GM19240 (cell line): ENCODE measurements at regions not wholly inside any gene's neighbourhood (a gene's known extent, or its start where the extent isn't known, plus 50 kb on each side); places are given as distances from the start of the nearest gene placed in this dataset.
"Not testable (repeated sequence)": the region's sequence is repeated elsewhere in the genome, so short reads cannot be mapped to it uniquely, and the experiment has no call there.

Experiments
- DNase-seq: peaks from one replicate; pipeline ENCODE4 v3.0.0; 2011; ENCODE audit warnings: low spot score; ENCODE audit not compliant: insufficient read length

GRCh38 chr6:15956205-15957106 is 172.4 kb upstream of the MYLIP start:
- DNase-seq: no peak

- no peak for DNase-seq
Observed at GRCh38 chr6:15955484-15955883, 173.4 kb upstream of the MYLIP start.

- no peak for DNase-seq
Observed at GRCh38 chr6:15953152-15953880, 175.6 kb upstream of the MYLIP start.

GRCh38 chr6:15952231-15953151 is 176.4 kb upstream of the MYLIP start:
- DNase-seq: no peak

- no peak for DNase-seq
Observed at GRCh38 chr6:15950962-15951569, 177.8 kb upstream of the MYLIP start.

- DNase-seq: no peak
Observed at GRCh38 chr6:15949982-15950381, 178.9 kb upstream of the MYLIP start.

- DNase-seq: no peak
Observed at GRCh38 chr6:15948930-15949900, 179.7 kb upstream of the MYLIP start.

- no peak for DNase-seq
Observed at GRCh38 chr6:15947923-15948322, 181.0 kb upstream of the MYLIP start.

- no peak for DNase-seq
Observed at GRCh38 chr6:15947436-15947835, 181.4 kb upstream of the MYLIP start.

- no peak for DNase-seq
Observed at GRCh38 chr6:15946701-15947385, 182.0 kb upstream of the MYLIP start.

GRCh38 chr6:15945593-15946159 is 183.2 kb upstream of the MYLIP start:
- DNase-seq: no peak

GRCh38 chr6:15943423-15943822 is 185.5 kb upstream of the MYLIP start:
- no peak for DNase-seq

- DNase-seq: no peak
Observed at GRCh38 chr6:15941168-15941567, 187.7 kb upstream of the MYLIP start.

- no peak for DNase-seq
Observed at GRCh38 chr6:15938107-15938506, 190.8 kb upstream of the MYLIP start.

GRCh38 chr6:15937602-15938001 is 191.3 kb upstream of the MYLIP start:
- no peak for DNase-seq

GRCh38 chr6:15936503-15936902 is 192.4 kb upstream of the MYLIP start:
- DNase-seq: peak; percentile 11

GRCh38 chr6:15935661-15936060 is 193.2 kb upstream of the MYLIP start:
- DNase-seq: no peak

- not testable (repeated sequence) for DNase-seq
Observed at GRCh38 chr6:15931697-15932096, 197.2 kb upstream of the MYLIP start.

- DNase-seq: no peak
Observed at GRCh38 chr6:15930207-15930606, 198.7 kb upstream of the MYLIP start.
